ENCODE measurements at regions not wholly inside any gene's neighbourhood (a gene's known extent, or its start where the extent isn't known, plus 50 kb on each side); places are given as distances from the start of the nearest gene placed in this dataset.

DNA sequence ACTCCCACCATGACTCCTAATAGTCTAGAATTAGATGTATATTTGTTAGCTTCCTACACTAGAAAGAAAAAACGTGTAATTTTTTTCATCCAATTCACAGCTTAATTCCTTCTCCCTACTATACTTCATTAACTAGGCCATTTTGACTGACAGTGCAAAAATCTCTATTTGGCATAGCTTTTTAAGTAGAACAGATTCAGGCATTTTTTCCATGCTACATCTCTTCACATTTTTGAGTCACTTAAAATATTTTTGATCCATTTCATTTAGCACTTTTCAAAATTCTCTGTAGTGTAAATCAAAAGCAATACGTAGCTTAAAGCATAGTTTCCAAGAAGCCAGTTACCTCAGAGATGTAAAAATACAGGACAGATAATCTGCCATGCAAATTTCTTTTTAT lies 391.1 kb upstream of the NPVF start:
- POLR2A ChIA-PET, result no interaction called here
- intact Hi-C loops (cut with micrococcal nuclease), result no loop called here

More for the DNA sequence above, 391.1 kb upstream of the NPVF start:
- H2AFZ ChIP-seq (ENCODE audit: low read depth, low read length), result no peak overlapping the region
- H3K4me3 ChIP-seq (replicated peaks in 1 of 3; ENCODE audit: insufficient read depth in 1 of 3, low read depth in 1 of 3, low read length in 3 of 3), result no peak overlapping the region
- FAIRE-seq, result no peak
- H3K9me1 ChIP-seq (replicated peaks; ENCODE audit: control insufficient read depth, extremely low read depth, insufficient read depth, low read length), result no peaks in the 10 kb centered on the region
- CTCF ChIA-PET, result no interaction called here
- no peaks in the 10 kb centered on the region for H3K36me3 ChIP-seq (ENCODE audit: control insufficient read depth in 2 of 2, extremely low read depth in 1 of 2, insufficient read depth in 2 of 2, low read length in 2 of 2)
- no peak overlapping the region for H3K9ac ChIP-seq (replicated peaks; ENCODE audit: extremely low read depth, insufficient read depth, low read length)
- no peaks in the 10 kb centered on the region for H3K9me3 ChIP-seq (replicated peaks; ENCODE audit: control insufficient read depth, insufficient read depth, low read length)
- H3K4me2 ChIP-seq (ENCODE audit: insufficient read depth, low read length), result no peak overlapping the region
- no peaks in the 10 kb centered on the region for H3K27me3 ChIP-seq (ENCODE audit: control insufficient read depth in 2 of 2, insufficient read depth in 2 of 2, low read length in 2 of 2)
- H4K20me1 ChIP-seq (replicated peaks; ENCODE audit: control insufficient read depth, extremely low read depth, insufficient read depth, low read length), result no peaks in the 10 kb centered on the region
- H3K79me2 ChIP-seq (ENCODE audit: control insufficient read depth, insufficient read depth, low read length), result no peaks in the 10 kb centered on the region
- H3K27ac ChIP-seq (ENCODE audit: insufficient read depth, low read depth, low read length), result no peak overlapping the region
- no peaks in the 10 kb centered on the region for H3K4me1 ChIP-seq (ENCODE audit: control insufficient read depth, extremely low read depth, insufficient read depth, low read length)
- dilution Hi-C loops (cut with MboI; ENCODE audit: extremely low pct_ligation_motif_present, low sequenced_read_pairs), result no loop called here
- no TSS peak for BruUV-seq (replicated peaks)
- DNase-seq (ENCODE audit: low read depth, low spot score), result no peak
- TF ChIP-seq POLR2AphosphoS5 (IDR thresholded peaks at IDR 0.05; ENCODE audit: insufficient read depth, low read depth, low read length) (no peak), FOS (IDR thresholded peaks at IDR 0.05; ENCODE audit: borderline replicate concordance, insufficient read depth, low read length) (no peak), GATA2 (IDR thresholded peaks at IDR 0.05; ENCODE audit: insufficient read depth, insufficient read length, low read depth, low read length) (no peak), JUN (IDR thresholded peaks at IDR 0.05; ENCODE audit: borderline replicate concordance, insufficient read depth, insufficient read length, low read depth) (no peak), EZH2 (IDR thresholded peaks at IDR 0.05; ENCODE audit: borderline replicate concordance, low read depth, low read length, severe bottlenecking) (no peak), MYC (IDR thresholded peaks at IDR 0.05; ENCODE audit: low read depth, low read length) (no peak), POLR2A (IDR thresholded peaks at IDR 0.05; ENCODE audit: low read depth, low read length) (no peak)
- TF ChIP-seq, protein P1, sequence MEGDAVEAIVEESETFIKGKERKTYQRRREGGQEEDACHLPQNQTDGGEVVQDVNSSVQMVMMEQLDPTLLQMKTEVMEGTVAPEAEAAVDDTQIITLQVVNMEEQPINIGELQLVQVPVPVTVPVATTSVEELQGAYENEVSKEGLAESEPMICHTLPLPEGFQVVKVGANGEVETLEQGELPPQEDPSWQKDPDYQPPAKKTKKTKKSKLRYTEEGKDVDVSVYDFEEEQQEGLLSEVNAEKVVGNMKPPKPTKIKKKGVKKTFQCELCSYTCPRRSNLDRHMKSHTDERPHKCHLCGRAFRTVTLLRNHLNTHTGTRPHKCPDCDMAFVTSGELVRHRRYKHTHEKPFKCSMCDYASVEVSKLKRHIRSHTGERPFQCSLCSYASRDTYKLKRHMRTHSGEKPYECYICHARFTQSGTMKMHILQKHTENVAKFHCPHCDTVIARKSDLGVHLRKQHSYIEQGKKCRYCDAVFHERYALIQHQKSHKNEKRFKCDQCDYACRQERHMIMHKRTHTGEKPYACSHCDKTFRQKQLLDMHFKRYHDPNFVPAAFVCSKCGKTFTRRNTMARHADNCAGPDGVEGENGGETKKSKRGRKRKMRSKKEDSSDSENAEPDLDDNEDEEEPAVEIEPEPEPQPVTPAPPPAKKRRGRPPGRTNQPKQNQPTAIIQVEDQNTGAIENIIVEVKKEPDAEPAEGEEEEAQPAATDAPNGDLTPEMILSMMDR (IDR thresholded peaks at IDR 0.05; ENCODE audit: extremely low read depth in 1 of 2, insufficient read depth in 1 of 2, low read depth in 1 of 2, low read length in 2 of 2), result no peak
- TF ChIP-seq, protein P2, sequence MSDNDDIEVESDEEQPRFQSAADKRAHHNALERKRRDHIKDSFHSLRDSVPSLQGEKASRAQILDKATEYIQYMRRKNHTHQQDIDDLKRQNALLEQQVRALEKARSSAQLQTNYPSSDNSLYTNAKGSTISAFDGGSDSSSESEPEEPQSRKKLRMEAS (IDR thresholded peaks at IDR 0.05; ENCODE audit: insufficient read depth, insufficient read length), result no peak
